HG03521 (cell line): ENCODE measurements at regions not wholly inside any gene's neighbourhood (a gene's known extent, or its start where the extent isn't known, plus 50 kb on each side); places are given as distances from the start of the nearest gene placed in this dataset.
"Not testable (repeated sequence)": the region's sequence is repeated elsewhere in the genome, so short reads cannot be mapped to it uniquely, and the experiment has no call there.

Experiments used
- ATAC-seq: cut with Tn5 transposase; IDR thresholded peaks from one replicate; pipeline ENCODE4 v1.9.1; 2021; ENCODE audit warnings: mild to moderate bottlenecking, moderate library complexity; ENCODE audit not compliant: unreplicated experiment

DNA sequence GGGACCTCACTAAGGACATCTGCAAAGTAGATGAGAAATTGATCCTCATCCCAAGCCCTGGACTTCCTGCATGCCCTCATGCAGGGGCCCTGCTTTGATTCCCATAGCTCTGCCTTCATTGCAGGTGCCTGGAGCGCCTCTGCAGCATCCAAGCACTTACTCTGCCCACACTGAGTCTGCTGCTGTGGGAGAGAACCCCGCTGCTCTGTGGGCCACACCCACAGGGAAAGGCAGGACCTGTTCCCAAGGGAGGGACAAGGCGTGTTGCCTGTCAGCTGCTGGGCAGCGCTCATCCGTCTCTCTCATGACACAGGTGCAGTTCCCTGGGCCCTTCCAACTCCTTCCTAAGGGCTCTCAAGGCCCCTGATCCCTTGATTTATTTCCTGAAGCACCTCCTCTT lies 266.8 kb upstream of the SMIM21 start:
- ATAC-seq: no peak

GRCh38 chr18:75691483-75691882 lies 264.0 kb upstream of the SMIM21 start:
- ATAC-seq: no peak

GRCh38 chr18:75690283-75690682 lies 262.8 kb upstream of the SMIM21 start:
- not testable (repeated sequence) for ATAC-seq

- ATAC-seq: no peak
Measured at GRCh38 chr18:75687626-75688025, 260.1 kb upstream of the SMIM21 start.

- no peak for ATAC-seq
Measured at GRCh38 chr18:75683426-75683825, 255.9 kb upstream of the SMIM21 start.

- ATAC-seq: no peak
Measured at GRCh38 chr18:75681538-75682115, 254.1 kb upstream of the SMIM21 start.

DNA sequence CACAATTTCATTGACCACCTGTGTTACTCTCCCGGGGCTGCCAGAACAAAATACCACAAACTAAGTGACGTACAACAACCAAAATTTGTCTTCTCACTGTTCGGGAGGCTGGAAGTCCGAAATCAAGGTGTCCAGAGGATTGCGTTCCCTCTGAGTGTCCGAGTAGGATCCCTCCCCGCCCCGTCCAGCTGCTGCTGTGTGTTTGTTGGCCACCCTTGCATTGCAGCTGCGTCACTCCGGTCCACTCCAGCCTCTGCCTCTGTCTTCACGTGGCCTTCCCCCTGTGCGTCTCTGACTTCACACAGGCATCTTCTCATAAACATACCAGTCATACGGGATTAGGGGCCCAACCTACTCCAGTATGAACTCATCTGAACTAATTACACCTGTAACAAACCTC lies 251.8 kb upstream of the SMIM21 start:
- ATAC-seq: no peak

- ATAC-seq: no peak
Measured at GRCh38 chr18:75678627-75679026, 251.1 kb upstream of the SMIM21 start.

- ATAC-seq: no peak
Measured at GRCh38 chr18:75677696-75678455, 250.4 kb upstream of the SMIM21 start.

DNA sequence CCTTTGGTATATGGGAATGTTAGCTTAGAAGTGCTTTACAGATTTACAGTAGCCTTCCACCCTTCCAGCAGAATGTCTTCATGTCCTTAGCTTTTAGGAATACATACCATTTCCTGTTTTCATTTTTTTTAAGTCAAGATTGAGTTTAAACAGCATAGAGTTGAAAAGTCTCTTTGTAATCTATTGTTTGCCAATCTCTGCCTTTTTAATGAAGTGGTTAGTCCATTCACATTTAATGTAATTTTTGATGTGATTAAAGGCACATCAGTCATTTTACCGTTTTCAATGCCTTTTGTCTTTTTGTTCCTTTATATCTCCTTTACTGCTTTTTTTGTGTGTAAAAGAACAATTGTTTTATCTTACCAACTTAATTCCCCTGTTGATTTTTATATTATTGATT lies 233.4 kb upstream of the SMIM21 start:
- no peak for ATAC-seq

GRCh38 chr18:75659535-75660023 lies 232.1 kb upstream of the SMIM21 start:
- no peak for ATAC-seq

GRCh38 chr18:75658330-75658729 lies 230.8 kb upstream of the SMIM21 start:
- no peak for ATAC-seq

DNA sequence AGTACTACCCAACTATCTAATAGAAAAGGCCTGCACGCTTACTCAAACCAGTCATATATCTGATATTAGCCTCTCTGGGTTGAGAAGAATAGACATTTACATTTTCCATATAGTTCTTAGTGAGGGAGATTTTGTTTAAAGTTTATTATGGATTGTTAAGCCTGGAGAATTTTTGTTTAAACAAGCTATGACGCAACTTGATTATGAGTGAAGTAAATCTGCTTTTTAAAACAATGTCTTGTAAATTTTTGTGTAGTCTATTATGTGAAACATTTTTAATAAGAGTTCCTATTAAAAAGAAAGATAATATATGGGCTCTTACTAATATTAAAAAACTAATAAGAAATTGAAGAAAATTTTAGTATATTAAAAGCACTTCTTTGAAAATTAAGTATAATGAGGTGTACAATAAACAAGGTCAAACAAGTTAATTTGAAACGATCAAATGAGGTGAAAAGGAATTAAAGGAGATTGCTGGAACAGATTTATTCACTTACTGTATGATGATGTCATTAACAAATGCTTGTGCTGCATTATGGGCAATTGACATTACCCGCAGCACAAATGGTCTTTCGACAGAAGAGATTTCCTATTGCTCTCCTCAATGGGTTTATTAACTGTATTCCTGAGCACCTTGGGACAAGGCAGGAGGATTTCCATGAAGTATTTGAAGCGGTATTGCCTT lies 229.2 kb upstream of the SMIM21 start:
- no peak for ATAC-seq

- no peak for ATAC-seq
Measured at GRCh38 chr18:75656035-75656434, 228.5 kb upstream of the SMIM21 start.

DNA sequence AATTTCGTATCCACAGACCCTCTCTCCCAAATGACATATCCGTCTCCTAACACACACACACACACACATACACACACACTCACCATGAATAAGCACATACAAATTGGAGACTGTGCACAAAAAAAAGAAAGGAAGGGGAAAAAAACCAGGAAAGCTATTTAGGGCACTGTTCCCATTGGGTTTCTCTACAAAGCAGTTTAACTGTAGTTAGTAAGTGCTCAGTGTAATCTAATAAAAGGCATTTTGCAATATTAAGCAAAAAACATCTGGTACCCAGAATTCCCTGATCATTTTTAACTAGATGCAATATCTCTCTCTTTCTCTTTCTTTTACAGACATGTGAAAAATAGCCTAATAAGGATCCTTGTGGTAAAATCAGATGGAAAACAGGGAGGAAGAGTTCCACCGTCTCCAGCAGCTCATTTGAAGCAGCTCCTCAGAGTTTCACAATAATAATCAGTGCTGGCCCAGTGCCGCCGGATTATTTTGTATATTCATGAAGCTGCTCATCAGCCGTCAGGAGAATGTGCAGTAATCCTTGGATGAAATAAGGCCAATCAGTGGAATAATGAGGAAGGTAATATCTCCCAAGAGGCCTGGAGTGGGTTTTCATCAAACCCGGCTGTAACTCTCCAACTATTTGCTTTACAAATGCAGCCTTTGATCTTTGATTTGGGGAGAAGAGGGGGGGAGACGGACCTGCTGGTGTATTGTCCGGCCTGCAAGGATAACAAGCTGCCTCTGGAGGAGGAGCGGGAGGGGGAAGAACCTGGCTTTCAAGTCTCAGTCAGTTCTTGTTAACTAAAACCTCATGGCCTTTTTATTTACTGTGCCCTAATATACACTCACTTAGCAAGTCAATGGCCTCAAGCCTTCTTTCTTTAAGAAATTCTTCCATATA lies 227.6 kb upstream of the SMIM21 start:
- no peak for ATAC-seq

- no peak for ATAC-seq
Measured at GRCh38 chr18:75654386-75654785, 226.9 kb upstream of the SMIM21 start.

- no peak for ATAC-seq
Measured at GRCh38 chr18:75652528-75652927, 225.0 kb upstream of the SMIM21 start.

DNA sequence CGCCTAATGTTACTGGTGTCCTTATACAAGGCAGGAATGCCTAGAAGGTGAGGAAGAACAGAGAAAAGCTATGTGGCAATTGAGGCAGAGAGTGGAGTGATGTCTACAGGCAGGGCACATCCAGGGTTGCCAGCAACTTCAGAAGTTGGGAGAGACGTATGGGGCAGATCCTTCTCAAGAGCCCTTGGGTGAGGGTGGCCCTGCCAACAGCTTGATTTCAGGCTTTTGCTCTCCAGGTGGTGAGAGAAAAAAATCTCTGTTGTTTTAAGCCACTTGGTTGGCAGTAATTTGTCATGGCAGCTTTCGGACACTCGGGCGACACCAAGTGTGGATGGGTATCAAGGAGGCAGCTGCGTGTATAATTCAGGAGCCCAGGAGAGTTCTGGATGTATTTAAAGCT lies 217.4 kb upstream of the SMIM21 start:
- ATAC-seq: no peak

DNA sequence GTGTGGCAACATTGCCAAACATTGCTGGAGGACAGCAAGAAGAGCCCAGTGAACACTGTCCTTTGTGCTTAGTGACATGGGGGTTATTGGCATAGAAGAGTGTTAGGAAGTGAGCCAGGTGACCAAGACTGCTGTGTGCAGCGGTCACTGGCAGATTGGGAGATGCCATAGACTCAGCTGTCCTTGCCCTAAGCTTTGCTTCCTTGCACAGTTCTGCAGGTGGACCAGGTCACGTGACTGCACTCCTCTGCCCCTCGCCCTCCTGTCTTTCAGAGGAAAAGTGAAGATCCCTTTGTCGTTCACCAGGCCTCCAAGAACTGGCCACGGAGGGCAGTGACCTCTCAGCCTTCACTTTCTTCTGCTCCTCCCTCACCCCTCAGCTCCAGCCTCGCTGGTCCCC lies 215.6 kb upstream of the SMIM21 start:
- no peak for ATAC-seq

GRCh38 chr18:75639472-75639831 lies 211.9 kb upstream of the SMIM21 start:
- ATAC-seq: no peak
